Chondrocyte (in vitro differentiated cells): ENCODE measurements at regions not wholly inside any gene's neighbourhood (a gene's known extent, or its start where the extent isn't known, plus 50 kb on each side); places are given as distances from the start of the nearest gene placed in this dataset.

Source experiments
- DNase-seq: peaks from one replicate; pipeline ENCODE4 v3.0.0; 2021; ENCODE audit warnings: mixed read lengths, low spot score
- H3K27ac Mint-ChIP-seq: one replicate; pipeline ENCODE4 v1.8.0; 2021; ENCODE audit warnings: mild to moderate bottlenecking, moderate library complexity, mixed read lengths; ENCODE audit not compliant: unreplicated experiment
- H3K27me3 Mint-ChIP-seq: 2 replicates; pipeline ENCODE4 v1.8.0; 2021; ENCODE audit warnings: low read depth, mixed read lengths
- H3K36me3 Mint-ChIP-seq: 2 replicates; pipeline ENCODE4 v1.8.0; 2021; ENCODE audit warnings: low read depth, mixed read lengths
- H3K4me1 Mint-ChIP-seq: 2 replicates; pipeline ENCODE4 v1.8.0; 2021; ENCODE audit warnings: low read depth, mild to moderate bottlenecking, mixed read lengths
- H3K4me3 Mint-ChIP-seq: one replicate; pipeline ENCODE4 v1.8.0; 2021; ENCODE audit warnings: mild to moderate bottlenecking, moderate library complexity, mixed read lengths; ENCODE audit not compliant: unreplicated experiment
- H3K9me3 Mint-ChIP-seq: 2 replicates; pipeline ENCODE4 v1.8.0; 2021; ENCODE audit warnings: low read depth, mixed read lengths
- TF ChIP-seq, protein P1 (sequence below): fragments of 200-600 bp; sonication (generic); IDR thresholded peaks from 2 replicates; pipeline ENCODE4 v1.5.0; 2021; ENCODE audit warnings: antibody characterized with exemption, mild to moderate bottlenecking, moderate library complexity

DNA sequence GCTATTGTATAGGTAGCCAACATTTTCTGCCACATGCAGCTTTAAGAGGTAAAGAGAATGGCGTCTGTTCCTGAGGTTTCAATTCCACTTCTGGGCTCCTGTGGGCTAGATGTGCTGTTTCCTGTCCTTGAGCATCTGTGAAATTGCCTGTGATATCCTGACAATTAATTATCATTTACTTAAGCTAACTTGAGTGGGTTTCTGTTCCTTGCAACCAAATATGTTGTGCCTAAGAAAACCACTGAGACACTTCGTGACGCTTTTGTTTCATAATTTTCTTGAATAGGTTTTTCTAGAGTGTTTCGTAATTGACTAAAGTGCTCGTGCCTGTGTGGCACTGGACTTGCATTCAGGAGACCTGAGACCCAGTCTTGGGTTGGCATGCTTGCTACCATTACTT, 127.3 kb upstream of the POU3F1 start:
- no peaks in the 10 kb centered on the region for H3K4me1 Mint-ChIP-seq
- DNase-seq = no peak
- no peaks in the 10 kb centered on the region for H3K27me3 Mint-ChIP-seq
- TF ChIP-seq, protein P1, sequence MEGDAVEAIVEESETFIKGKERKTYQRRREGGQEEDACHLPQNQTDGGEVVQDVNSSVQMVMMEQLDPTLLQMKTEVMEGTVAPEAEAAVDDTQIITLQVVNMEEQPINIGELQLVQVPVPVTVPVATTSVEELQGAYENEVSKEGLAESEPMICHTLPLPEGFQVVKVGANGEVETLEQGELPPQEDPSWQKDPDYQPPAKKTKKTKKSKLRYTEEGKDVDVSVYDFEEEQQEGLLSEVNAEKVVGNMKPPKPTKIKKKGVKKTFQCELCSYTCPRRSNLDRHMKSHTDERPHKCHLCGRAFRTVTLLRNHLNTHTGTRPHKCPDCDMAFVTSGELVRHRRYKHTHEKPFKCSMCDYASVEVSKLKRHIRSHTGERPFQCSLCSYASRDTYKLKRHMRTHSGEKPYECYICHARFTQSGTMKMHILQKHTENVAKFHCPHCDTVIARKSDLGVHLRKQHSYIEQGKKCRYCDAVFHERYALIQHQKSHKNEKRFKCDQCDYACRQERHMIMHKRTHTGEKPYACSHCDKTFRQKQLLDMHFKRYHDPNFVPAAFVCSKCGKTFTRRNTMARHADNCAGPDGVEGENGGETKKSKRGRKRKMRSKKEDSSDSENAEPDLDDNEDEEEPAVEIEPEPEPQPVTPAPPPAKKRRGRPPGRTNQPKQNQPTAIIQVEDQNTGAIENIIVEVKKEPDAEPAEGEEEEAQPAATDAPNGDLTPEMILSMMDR = no peak
- H3K36me3 Mint-ChIP-seq = no peaks in the 10 kb centered on the region
- no peak overlapping the region for H3K27ac Mint-ChIP-seq
- no peak overlapping the region for H3K4me3 Mint-ChIP-seq
- no peaks in the 10 kb centered on the region for H3K9me3 Mint-ChIP-seq

DNA sequence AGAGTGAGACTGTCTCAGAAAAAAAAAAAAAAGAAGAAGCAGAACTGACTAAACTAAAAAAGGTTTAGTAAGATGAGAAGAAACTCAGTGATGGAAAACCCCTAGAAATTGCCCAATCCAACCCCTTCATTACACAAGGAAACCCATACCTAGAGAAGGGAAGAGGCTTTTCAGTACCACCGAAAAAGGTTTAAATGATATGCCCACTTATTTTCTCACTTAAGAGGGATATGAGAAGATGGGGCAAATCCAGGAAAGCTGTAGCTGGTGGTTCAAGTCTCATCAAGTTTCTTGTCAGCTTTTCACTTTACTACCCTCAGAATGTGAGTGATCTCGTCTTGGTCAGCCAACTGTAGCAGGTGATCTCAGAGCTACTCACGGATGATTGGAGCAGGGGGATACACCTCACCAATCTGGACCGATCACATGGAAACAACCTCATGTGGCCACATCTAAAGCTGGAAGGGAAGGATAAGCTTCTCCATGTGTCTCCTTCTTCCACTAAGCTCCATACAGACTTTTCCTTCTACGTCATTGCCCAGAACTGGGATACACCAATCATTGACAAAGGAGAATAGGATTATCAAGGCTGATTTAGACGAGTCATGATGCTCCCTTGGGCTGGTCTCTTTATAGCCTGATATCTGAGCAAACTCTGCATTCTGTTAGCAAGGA, 126.7 kb upstream of the POU3F1 start:
- H3K9me3 Mint-ChIP-seq = no peaks in the 10 kb centered on the region
- TF ChIP-seq, protein P1 = no peak
- no peaks in the 10 kb centered on the region for H3K27me3 Mint-ChIP-seq
- DNase-seq = no peak
- no peaks in the 10 kb centered on the region for H3K4me1 Mint-ChIP-seq
- H3K36me3 Mint-ChIP-seq = no peaks in the 10 kb centered on the region
- no peak overlapping the region for H3K4me3 Mint-ChIP-seq
- no peak overlapping the region for H3K27ac Mint-ChIP-seq

DNA sequence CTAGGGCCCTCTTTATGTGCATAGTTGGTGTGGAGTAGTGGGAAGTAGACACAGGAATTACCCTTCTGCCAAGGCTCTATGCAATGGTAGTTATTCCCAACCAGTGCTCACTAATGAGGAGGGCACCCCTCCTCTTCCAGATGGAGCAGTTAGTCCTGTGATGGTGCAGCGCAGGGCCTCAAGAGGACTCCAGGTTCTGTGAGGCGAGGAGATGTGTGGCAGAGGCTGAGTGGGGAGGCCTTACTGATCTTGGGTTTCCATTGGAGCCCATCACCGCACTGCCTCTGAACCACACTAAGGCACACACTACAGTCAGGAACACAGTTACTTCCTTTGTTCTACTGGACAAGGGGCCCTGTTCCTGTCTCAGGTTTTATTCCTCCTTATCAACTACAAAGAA, 122.5 kb upstream of the POU3F1 start:
- DNase-seq = no peak
- no peak overlapping the region for H3K4me3 Mint-ChIP-seq
- peaks cover 7% of the 10 kb centered on the region for H3K27me3 Mint-ChIP-seq
- no peaks in the 10 kb centered on the region for H3K4me1 Mint-ChIP-seq
- TF ChIP-seq, protein P1 = no peak
- no peaks in the 10 kb centered on the region for H3K9me3 Mint-ChIP-seq
- no peak overlapping the region for H3K27ac Mint-ChIP-seq
- no peaks in the 10 kb centered on the region for H3K36me3 Mint-ChIP-seq

DNA sequence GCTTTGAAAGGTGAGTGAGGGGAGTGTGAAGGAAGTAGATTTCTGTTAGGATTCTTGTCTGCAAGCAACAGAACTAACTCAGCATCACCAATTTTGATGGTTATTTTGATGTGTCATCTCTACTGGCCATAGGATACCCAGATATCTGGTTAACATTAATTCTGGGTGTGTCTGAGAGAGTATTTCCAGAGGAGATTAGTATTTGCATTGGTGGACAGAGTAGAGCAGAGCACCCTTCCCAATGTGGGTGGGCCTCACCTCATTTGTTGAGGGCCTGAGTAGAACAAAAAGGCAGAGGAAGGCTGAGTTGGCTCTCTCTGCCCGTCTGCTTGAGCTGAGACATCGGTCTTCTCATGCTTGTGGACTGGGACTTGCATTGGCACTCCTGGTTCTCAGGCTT, 121.8 kb upstream of the POU3F1 start:
- Mint-ChIP-seq H3K36me3 (no peaks in the 10 kb centered on the region), H3K27ac (no peak overlapping the region), H3K4me1 (no peaks in the 10 kb centered on the region), H3K4me3 (no peak overlapping the region), H3K9me3 (no peaks in the 10 kb centered on the region), H3K27me3 (peaks cover 7% of the 10 kb centered on the region)
- DNase-seq = no peak
- TF ChIP-seq, protein P1 = no peak

DNA sequence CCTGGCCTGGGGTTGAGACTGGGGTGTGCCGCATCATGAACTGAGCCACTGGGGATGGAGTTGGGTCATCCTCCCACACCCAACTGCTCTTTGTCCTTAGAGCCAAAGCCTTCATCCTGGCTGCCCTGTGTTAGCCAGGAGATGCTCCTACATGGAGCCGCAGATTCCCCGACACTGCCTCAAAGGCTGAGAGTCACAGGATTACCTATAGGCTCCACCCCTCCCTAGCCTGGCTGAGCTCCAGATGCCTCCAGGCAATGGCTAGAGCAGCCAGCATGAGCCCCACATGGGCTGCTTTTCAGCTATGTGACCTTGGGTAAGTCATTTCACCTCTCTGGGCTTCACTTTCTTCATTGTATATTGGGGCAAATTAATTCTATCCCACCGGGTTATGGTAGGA, 119.9 kb upstream of the POU3F1 start:
- DNase-seq = no peak
- H3K4me1 Mint-ChIP-seq = no peaks in the 10 kb centered on the region
- peaks cover 7% of the 10 kb centered on the region for H3K27me3 Mint-ChIP-seq
- TF ChIP-seq, protein P1 = no peak
- H3K36me3 Mint-ChIP-seq = no peaks in the 10 kb centered on the region
- H3K4me3 Mint-ChIP-seq = no peak overlapping the region
- no peaks in the 10 kb centered on the region for H3K9me3 Mint-ChIP-seq
- no peak overlapping the region for H3K27ac Mint-ChIP-seq
